HFF-Myc (cell line): ENCODE measurements at regions not wholly inside any gene's neighbourhood (a gene's known extent, or its start where the extent isn't known, plus 50 kb on each side); places are given as distances from the start of the nearest gene placed in this dataset.

ENCODE experiments used
- DNase-seq: peaks from one replicate; pipeline ENCODE4 v3.0.0-alpha.2; 2011; ENCODE audit warnings: low read depth; ENCODE audit errors: extremely low read depth
- H3K4me3 ChIP-seq: replicated peaks from 2 replicates; pipeline ENCODE4 v1.5.1; 2011; ENCODE audit warnings: low read depth, mild to moderate bottlenecking, control low read depth, low read length
- TF ChIP-seq, protein P1 (sequence below): IDR thresholded peaks from 2 replicates; pipeline ENCODE4 v1.5.1; 2012; ENCODE audit warnings: mild to moderate bottlenecking, low read depth, low read length, control low read depth; ENCODE audit errors: missing control alignments

DNA sequence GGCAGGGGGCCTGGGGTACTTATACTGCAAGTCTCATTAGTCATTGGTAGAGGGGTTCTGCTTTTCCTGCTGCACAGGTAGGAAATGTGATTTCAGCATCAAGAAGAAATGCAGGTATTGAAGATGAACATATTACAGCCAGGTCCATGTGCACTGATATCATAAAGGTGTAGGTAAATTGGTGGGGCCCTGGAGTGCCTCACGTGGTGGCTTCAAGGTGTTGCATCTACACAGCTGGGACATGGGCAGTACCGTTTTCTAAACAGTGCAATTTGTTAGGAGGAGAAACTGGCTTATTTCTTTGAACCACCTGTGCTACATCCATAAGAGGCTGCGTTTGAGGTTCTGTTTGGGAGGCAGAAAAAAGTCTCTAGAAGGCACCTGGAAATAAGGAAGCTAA, 618.1 kb upstream of the RBFOX1 start:
- TF ChIP-seq, protein P1, sequence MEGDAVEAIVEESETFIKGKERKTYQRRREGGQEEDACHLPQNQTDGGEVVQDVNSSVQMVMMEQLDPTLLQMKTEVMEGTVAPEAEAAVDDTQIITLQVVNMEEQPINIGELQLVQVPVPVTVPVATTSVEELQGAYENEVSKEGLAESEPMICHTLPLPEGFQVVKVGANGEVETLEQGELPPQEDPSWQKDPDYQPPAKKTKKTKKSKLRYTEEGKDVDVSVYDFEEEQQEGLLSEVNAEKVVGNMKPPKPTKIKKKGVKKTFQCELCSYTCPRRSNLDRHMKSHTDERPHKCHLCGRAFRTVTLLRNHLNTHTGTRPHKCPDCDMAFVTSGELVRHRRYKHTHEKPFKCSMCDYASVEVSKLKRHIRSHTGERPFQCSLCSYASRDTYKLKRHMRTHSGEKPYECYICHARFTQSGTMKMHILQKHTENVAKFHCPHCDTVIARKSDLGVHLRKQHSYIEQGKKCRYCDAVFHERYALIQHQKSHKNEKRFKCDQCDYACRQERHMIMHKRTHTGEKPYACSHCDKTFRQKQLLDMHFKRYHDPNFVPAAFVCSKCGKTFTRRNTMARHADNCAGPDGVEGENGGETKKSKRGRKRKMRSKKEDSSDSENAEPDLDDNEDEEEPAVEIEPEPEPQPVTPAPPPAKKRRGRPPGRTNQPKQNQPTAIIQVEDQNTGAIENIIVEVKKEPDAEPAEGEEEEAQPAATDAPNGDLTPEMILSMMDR = no peak
- H3K4me3 ChIP-seq = no peak overlapping the region
- no peak for DNase-seq

DNA sequence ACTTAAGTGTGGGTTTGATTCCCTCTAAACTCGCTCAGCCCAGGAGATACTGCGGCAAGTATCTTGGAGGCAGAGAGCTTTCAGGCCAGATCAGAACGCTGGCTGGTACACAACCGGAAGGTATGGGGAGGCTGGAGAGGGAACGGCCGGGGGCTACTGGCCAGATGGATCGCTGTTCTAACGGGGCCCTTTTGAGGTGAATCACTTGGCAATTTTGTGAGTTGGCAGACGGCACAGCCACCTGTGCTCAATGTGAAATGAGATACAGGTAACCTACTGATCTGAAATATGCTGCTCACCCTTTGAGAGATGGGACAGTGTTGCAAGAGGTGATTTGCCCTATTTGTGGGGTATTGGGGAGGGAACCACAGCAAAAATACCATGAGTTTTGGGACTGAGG, 622.9 kb upstream of the RBFOX1 start:
- no peak overlapping the region for H3K4me3 ChIP-seq
- TF ChIP-seq, protein P1 = no peak
- no peak for DNase-seq

GRCh38 chr16:6708576-6709215, 623.9 kb upstream of the RBFOX1 start:
- no peak overlapping the region for H3K4me3 ChIP-seq

DNA sequence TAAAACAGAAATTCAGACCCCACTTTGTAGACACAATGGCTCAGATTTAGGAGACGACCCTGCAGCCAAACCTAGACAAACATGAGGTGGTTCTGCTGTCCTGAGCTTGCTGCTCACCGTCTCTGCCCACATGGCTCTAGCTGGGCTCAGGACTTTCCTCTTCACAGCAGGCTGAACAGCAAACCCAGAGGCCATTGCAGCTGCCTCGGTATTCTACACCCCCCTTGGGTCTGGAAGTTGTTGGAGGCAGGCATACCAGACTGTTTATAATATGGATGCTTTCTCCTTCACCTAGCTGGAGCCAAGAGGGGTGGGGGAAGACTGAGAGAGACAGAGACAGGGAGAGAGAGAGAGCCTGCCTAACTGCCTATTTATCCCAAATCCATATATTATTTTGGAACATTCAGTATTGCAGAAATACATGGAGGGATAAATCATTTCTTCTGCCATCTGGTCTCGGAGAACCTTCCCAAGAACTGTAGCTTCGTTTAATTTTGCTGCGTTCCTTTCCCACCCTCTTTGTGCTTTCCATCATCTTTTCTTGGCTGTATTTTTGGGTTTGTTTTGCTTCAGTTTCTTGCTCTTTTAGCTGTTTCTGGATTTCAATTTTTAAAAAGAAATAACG, 628.2 kb upstream of the RBFOX1 start:
- H3K4me3 ChIP-seq = no peak overlapping the region
- no peak for DNase-seq
- TF ChIP-seq, protein P1 = no peak

More at GRCh38 chr16:6708576-6709215, 623.9 kb upstream of the RBFOX1 start:
- TF ChIP-seq, protein P1 = no peak
- no peak for DNase-seq

DNA sequence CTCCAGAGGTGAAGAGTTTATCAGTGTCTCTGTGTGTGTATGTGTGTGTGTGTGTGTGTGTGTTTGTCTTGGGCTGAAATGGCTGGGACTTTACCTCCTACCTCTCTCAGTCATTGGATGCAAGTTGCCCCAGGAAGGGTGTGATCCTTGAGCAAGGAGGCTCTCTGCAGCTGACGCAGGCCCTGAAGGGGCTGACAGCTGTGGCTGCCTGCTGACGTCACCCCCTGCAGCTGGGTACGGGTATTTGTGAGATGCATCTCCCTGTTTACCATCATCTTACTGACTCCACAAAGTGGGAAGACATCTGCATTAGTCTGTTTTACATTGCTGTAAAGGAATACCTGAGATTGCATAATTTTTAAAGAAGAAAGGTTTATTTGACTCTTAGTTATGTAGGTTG, 631.5 kb upstream of the RBFOX1 start:
- no peak overlapping the region for H3K4me3 ChIP-seq
- no peak for DNase-seq
- TF ChIP-seq, protein P1 = no peak

- H3K4me3 ChIP-seq = no peak overlapping the region
- TF ChIP-seq, protein P1 = no peak
- DNase-seq = no peak
These were observed 634.1 kb upstream of the RBFOX1 start for GRCh38 chr16:6698548-6698947.
